Right renal pelvis (tissue), 4 donors: ENCODE measurements at regions not wholly inside any gene's neighbourhood (a gene's known extent, or its start where the extent isn't known, plus 50 kb on each side); places are given as distances from the start of the nearest gene placed in this dataset.
"Not testable (repeated sequence)": the region's sequence is repeated elsewhere in the genome, so short reads cannot be mapped to it uniquely, and the experiment has no call there.

Experiments
- DNase-seq, 4 donors: peaks; one replicate each; pipeline ENCODE4 v3.0.0-alpha.2; 2013; ENCODE audit warnings: low read depth in 4 of 4, low spot score in 3 of 4, missing footprints in 1 of 4

GRCh38 chr9:88898039-88898720, 93.1 kb upstream of the S1PR3 start:
- no peak for DNase-seq

DNA sequence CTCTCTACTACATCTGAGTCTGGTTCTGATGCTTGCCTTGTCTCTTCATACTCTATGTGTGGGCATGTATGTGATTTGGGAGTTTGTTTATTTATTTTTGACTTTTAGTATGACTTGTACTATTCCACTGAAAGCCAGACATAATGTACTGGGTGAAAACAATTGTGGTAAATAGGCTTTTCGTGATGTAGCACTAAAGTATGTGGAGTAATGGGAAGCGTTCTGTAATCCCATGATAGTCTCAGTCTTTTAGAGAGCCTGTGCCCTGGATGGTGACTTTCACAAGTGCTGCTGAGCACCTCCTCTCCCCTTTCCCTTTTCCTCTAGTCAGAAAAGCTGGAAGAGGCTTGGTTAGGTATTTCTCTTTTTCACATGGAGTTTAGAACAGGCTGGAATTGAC, 85.8 kb upstream of the S1PR3 start:
- no peak for DNase-seq

- no peak for DNase-seq
These were observed 75.4 kb upstream of the S1PR3 start for GRCh38 chr9:88915916-88916315.

DNA sequence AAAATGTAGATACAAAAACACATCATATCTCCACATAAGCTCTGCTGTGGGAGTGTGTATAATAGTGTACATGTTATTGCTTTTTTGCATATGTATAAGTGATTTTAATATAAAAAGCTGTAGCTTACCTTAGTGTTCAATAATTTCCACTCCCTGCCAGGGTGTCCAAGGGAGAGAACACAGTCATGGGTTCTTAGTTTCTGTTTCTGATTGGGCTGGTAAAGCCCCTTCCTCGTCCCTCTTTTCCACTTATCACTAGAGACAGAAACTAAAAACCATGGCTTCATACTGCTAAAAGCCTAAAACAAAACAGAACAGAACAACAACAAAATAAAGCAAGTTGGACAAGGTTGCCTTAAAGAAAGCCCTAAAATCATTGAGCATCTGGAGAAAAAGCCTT, 74.4 kb upstream of the S1PR3 start:
- no peak for DNase-seq

DNA sequence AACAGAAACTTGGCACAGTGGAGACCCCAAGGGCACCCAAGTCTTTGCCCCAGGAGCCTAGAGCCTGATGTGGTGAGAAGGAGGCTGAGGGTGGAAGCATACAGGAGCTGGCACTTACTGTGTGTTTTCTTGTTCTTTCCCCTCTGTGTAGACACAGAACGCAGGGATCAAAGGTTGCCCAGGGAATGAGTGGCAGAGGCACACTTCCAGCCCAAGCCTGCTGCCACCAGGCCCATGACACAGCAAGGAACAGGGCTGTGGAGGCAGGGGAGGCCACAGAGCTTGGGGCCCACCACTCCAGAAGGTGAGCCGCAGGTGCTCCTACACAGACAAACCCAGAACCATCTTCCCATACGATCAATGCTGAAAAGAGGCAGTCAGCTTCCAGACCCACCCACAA, 73.9 kb upstream of the S1PR3 start:
- DNase-seq = no peak

DNA sequence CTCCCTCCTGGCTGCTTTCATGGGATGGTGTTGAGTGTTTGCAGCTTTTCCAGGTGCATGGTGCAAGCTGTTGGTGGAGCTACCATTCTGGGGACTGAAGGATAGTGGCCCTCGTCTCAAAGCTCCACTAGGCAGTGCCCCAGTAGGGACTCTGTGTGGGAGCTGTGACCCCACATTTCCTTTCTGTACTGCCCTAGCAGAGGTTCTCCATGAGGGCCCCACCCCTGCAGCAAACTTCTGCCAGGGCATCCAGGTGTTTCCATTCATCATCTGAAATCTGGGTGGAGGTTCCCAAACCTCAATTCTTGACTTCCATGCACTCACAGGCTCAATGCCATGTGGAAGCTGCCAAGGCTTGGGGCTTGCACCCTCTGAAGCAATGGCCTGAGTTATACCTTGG, 72.7 kb upstream of the S1PR3 start:
- not testable (repeated sequence) for DNase-seq

DNA sequence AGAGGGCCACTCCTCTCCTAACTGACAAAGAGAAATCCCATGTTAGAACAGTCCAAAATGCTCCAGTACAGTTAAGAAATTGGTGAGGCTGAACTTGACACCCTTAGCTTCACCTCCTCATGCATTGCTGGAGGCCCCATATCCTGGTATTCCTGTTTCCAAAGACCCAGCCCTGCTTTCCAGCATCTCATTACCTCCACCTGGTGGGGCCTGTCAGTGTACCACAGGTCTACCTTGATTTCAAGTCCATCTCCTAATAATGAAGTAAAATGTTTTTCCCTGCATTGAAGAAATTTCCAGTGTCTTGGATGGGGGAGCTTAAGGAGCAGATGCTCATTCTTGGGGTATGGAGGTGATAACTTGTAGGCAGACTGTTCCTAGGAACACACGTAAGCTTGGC, 70.6 kb upstream of the S1PR3 start:
- no peak for DNase-seq

GRCh38 chr9:88922091-88922490, 69.2 kb upstream of the S1PR3 start:
- no peak for DNase-seq

- DNase-seq = no peak
These were observed 68.2 kb upstream of the S1PR3 start for GRCh38 chr9:88923092-88923491.

DNA sequence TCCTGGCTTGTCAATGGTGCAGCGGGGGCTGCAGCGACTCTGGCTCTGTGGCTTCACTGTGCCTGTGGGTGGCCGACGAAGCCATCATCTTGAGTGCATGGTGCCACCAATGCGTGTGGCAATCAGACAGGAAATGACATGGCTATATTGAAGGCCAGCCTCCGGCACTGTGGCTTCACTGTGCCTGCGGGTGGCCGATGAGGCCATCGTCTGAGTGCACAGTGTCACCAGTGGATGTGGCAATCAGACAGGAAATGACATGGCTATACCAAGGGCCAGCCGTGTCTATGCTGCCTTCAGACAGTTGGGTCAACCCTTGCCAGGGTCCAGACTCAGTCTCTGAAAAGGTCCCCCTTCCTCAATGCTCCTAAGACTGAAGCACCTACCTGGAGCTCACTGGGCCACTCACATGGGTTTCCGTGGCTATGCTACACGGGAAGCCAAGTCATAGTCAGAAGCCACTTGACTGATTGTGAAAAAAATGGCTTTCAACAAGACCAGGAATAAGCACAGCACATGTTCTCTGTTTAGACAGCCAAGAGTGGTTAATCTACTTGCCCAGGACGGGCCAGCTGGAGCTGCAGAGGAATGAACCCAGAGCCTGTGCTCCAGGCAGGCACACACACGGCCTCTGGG, 67.5 kb upstream of the S1PR3 start:
- DNase-seq = no peak

DNA sequence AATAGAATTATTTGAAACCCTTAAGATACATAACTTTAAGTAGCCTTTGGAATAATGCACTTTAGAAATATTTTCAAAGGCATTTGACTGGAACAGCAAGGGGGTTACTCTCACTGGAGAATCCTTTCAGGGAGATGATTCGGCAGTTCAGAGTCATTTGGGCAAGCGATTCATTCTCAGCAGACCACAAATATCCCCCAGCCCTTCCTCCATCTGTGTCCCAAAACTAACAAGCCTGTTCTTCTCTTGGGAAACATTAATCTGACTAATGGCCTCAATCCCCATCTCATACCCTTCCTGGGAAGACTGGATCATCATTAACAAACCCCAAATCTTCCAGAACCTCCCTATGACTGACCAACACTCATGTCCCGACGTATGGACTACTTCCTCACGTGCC, 65.8 kb upstream of the S1PR3 start:
- DNase-seq = no peak

GRCh38 chr9:88926781-88927505, 64.3 kb upstream of the S1PR3 start:
- no peak for DNase-seq

- no peak for DNase-seq
These were observed 63.8 kb upstream of the S1PR3 start for GRCh38 chr9:88927510-88927909.

GRCh38 chr9:88930716-88931115, 60.6 kb upstream of the S1PR3 start:
- no peak for DNase-seq

DNA sequence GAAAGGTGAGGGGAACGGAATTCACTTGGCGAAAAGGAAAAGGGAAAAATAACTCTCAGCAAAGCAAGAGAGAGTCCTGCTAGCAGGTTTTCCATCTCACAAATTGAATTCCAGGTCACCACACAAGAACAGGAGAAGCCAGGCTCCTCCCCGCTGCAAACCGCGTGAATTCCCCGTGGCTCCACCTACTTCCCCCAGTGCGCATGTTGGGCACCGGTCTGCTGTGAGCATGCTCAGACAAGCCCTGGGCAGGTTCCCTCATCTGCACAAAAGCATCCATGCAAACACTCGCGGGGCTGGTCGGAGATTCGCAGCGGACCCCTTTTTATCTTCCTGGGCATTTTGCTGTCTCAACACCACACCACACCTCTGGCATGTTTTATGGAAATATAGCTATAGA, 58.5 kb upstream of the S1PR3 start:
- DNase-seq = no peak

DNA sequence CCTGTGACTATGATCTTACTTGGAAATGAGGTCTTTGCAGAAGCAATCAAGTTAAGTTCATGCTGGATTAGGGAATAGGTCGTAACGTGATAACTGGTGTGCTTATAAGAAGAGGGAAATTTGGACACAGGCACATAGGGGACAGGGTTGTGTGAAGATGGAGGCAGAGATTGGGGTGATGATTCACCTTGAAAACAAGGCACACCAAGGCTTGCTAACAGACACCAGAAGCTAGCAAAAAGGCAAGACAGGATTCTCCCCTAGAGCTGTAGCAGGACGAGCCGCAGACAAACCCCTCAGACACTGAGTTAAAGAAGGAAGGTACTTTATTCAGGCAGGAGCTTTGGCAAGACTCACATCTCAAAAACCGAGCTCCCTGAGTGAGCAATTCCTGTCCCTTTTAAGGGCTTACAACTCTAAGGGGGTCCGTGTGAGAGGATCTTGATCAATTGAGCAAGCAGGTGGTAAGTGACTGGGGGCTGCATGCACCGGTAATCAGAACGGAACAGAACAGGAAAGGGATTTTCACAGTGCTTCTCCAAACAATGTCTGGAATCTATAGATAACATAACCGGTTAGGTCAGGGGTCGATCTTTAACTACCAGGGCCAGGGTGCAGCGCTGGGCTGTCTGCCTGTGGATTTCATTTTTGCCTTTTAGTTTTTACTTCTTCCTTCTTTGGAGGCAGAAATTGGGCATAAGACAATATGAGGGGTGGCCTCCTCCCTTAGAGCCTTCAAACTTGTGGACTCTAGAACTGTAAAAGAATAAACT, 57.5 kb upstream of the S1PR3 start:
- no peak for DNase-seq

GRCh38 chr9:88934876-88935535, 56.3 kb upstream of the S1PR3 start:
- no peak for DNase-seq

DNA sequence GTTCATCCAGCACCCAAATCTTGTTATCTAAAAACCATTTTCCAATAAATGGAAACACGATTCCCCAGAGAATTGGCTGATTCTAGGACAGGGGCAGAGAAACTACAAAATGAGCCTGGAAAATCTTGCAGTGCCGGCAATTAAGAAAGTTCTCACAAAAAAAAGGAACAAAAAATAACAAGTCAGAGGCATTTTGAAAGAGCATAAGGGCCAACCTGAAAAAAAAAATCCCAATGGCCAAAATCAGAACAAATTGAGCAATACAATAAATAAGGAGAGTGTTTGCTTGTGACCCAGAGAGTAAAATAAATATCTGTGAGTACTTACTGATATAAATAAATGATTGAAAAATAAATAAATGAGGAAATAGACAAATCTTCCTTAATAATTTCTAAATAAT, 55.1 kb upstream of the S1PR3 start:
- DNase-seq = no peak

GRCh38 chr9:88936668-88937067, 54.6 kb upstream of the S1PR3 start:
- DNase-seq = no peak

- DNase-seq = no peak
These were observed 54.0 kb upstream of the S1PR3 start for GRCh38 chr9:88937248-88937647.

- DNase-seq = no peak
These were observed 53.1 kb upstream of the S1PR3 start for GRCh38 chr9:88938189-88938588.
